Epithelial cell of proximal tubule (primary cell): ENCODE measurements at regions not wholly inside any gene's neighbourhood (a gene's known extent, or its start where the extent isn't known, plus 50 kb on each side); places are given as distances from the start of the nearest gene placed in this dataset.

Experiments
- DNase-seq: peaks from one replicate; pipeline ENCODE4 v3.0.0-alpha.2; 2011; ENCODE audit warnings: low read depth
- H3K4me3 ChIP-seq: 2 replicates; pipeline ENCODE4 v1.5.1; 2011; ENCODE audit warnings: low read depth, mild to moderate bottlenecking, low read length
- TF ChIP-seq, protein P1 (sequence below): conservative IDR thresholded peaks from 2 replicates; pipeline ENCODE4 v1.5.1; 2012; ENCODE audit warnings: low read depth, mild to moderate bottlenecking, low read length

DNA sequence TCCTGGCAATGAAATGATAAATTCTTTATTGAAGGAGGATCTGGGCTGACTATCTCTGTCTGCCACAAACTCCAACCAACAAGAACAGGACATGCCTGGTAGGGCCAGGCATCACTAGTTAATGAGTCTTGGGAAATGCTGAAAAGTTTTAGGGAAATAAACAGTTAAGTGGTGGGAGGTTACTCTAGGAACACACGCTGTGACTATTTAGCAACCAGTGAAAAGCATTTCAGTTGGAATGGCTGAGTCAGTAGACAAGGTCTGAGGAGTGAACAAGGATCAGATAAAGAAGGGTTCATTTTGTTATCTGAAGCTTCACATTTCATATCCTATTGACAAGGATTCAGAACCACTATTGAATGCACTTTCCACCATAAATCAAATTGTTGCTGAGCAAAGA lies 394.9 kb upstream of the BOD1L1 start:
- TF ChIP-seq, protein P1, sequence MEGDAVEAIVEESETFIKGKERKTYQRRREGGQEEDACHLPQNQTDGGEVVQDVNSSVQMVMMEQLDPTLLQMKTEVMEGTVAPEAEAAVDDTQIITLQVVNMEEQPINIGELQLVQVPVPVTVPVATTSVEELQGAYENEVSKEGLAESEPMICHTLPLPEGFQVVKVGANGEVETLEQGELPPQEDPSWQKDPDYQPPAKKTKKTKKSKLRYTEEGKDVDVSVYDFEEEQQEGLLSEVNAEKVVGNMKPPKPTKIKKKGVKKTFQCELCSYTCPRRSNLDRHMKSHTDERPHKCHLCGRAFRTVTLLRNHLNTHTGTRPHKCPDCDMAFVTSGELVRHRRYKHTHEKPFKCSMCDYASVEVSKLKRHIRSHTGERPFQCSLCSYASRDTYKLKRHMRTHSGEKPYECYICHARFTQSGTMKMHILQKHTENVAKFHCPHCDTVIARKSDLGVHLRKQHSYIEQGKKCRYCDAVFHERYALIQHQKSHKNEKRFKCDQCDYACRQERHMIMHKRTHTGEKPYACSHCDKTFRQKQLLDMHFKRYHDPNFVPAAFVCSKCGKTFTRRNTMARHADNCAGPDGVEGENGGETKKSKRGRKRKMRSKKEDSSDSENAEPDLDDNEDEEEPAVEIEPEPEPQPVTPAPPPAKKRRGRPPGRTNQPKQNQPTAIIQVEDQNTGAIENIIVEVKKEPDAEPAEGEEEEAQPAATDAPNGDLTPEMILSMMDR: no peak
- H3K4me3 ChIP-seq: no peak overlapping the region
- peak; percentile 75 for DNase-seq

- TF ChIP-seq, protein P1: no peak
- DNase-seq: no peak
- no peak overlapping the region for H3K4me3 ChIP-seq
Measured at GRCh38 chr4:14023036-14023435, 395.5 kb upstream of the BOD1L1 start.

- TF ChIP-seq, protein P1: no peak
- no peak overlapping the region for H3K4me3 ChIP-seq
- no peak for DNase-seq
Measured at GRCh38 chr4:14023896-14024295, 396.4 kb upstream of the BOD1L1 start.

GRCh38 chr4:14025111-14025510 lies 397.6 kb upstream of the BOD1L1 start:
- TF ChIP-seq, protein P1: no peak
- DNase-seq: no peak
- H3K4me3 ChIP-seq: no peak overlapping the region

GRCh38 chr4:14025891-14026290 lies 398.4 kb upstream of the BOD1L1 start:
- TF ChIP-seq, protein P1: no peak

GRCh38 chr4:14028862-14029261 lies 401.3 kb upstream of the BOD1L1 start:
- DNase-seq: no peak
- TF ChIP-seq, protein P1: no peak
- no peak overlapping the region for H3K4me3 ChIP-seq

More at GRCh38 chr4:14025891-14026290, 398.4 kb upstream of the BOD1L1 start:
- no peak for DNase-seq
- H3K4me3 ChIP-seq: no peak overlapping the region

DNA sequence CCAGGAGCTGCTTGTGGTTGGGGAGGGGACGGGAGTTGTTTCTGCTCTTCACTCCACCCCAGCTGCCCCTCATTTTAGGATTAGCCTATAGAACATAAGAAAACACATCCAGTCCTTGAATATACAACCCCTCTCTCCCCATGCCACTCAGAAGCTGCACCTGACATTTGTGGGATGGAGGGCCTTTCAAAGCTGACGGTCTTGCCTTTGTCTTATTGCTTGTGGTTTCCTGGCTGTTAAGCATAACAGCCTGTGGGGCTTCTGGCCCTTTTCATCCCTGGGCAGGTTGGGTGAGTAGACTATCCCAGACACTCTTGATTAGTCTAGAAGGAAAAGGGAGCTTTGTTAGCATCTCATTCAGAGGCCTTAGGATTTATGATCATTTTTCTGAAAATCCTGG lies 407.6 kb upstream of the BOD1L1 start:
- H3K4me3 ChIP-seq: no peak overlapping the region
- no peak for DNase-seq
- TF ChIP-seq, protein P1: no peak
